ENCODE measurements at regions not wholly inside any gene's neighbourhood (a gene's known extent, or its start where the extent isn't known, plus 50 kb on each side); places are given as distances from the start of the nearest gene placed in this dataset.

DNA sequence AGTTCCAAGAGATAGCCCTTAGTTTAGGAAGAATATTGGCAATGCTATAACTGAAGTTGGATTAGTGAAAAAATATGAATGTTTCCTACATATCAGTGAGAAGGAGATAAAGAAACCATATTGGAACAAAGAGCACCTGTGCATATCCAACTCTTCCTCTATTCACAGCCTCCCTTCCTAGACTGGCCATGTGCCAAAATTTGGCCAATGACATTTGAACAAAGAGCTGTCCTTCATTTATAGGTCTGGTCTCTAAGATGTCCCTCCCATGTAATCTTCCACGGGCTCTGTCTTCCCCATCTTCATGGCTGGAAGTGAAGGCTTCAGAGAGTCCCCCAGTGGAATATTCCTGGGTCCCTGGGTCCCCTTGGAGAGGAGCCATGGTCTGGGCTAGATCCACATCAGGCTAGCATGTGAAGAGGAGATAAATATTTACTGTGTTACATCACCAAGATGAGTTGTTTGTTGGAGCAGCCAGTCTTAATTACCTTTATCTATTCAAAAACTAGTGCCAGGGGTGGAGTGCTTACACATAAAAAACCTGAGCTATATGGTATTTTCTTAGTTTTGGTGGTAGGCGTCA, 190.0 kb upstream of the S1PR3 start:
- Histone ChIP-seq H3K4me2 (ENCODE audit: low read length) (no peak overlapping the region), H2AFZ (ENCODE audit: insufficient read depth, low read length, poor library complexity) (no peak overlapping the region), H2BK12ac (ENCODE audit: low read length) (no peak overlapping the region), H4K8ac (ENCODE audit: low read depth, low read length) (no peak overlapping the region), H2BK5ac (ENCODE audit: low read depth, low read length, poor library complexity) (no peak overlapping the region), H3K14ac (ENCODE audit: low read length) (no peak overlapping the region), H3K18ac (ENCODE audit: low read length) (no peak overlapping the region), H3K36me3 (ENCODE audit: control insufficient read depth in 1 of 2, insufficient read depth in 2 of 2, low read length in 2 of 2) (no peaks in the 10 kb centered on the region), H3K27me3 (ENCODE audit: insufficient read depth, low read length) (no peaks in the 10 kb centered on the region), H2BK120ac (ENCODE audit: insufficient read depth, low read length, poor library complexity) (no peak overlapping the region), H3K79me1 (ENCODE audit: low read length) (peaks cover 5% of the 10 kb centered on the region), H3K9me3 (ENCODE audit: insufficient read depth, low read depth, low read length) (no peaks in the 10 kb centered on the region), H2AK5ac (ENCODE audit: low read length) (no peak overlapping the region), H3K23ac (ENCODE audit: low read length) (no peak overlapping the region), H3K9ac (ENCODE audit: low read length) (no peak overlapping the region), H3K4me1 (ENCODE audit: control insufficient read depth in 1 of 2, insufficient read depth in 2 of 2, low read length in 2 of 2) (peaks cover 4 to 7% of the 10 kb centered on the region in 2 experiments), H4K12ac (ENCODE audit: low read depth, low read length) (no peak overlapping the region), H3K4ac (ENCODE audit: low read depth, low read length) (no peak overlapping the region), H3K27ac (ENCODE audit: low read depth, low read length) (no peak overlapping the region), H3K79me2 (ENCODE audit: control insufficient read depth, insufficient read depth, low read length, poor library complexity) (no peaks in the 10 kb centered on the region), H3K4me3 (ENCODE audit: low read depth, low read length) (no peak overlapping the region), H4K91ac (ENCODE audit: low read depth, low read length) (no peak overlapping the region)
- WGBS (ENCODE audit: extremely low coverage, insufficient coverage, insufficient read length): no CpG with 5 or more reads among the region's 2 CpGs
- DNase-seq: no peak

DNA sequence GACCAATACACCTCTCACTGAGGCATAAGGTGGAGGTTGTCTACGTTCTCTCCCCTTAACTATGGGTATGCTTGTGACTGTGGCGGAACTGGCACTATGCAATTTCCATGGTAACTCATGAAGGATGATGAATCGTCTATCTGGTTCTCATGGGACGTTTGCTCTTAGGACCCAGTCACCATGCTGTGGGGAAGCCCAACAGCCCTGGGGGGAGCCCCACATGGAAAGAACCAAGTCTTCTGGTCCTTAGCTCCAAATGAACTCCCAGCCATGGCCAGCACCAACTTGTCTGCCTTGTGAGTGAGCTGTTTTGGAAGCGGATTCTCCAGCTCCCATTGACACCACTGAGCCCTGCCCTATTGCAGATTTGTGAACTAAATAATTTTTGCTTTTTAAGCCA, 188.7 kb upstream of the S1PR3 start:
- peaks cover 4 to 7% of the 10 kb centered on the region in 2 experiments for H3K4me1 ChIP-seq (ENCODE audit: control insufficient read depth in 1 of 2, insufficient read depth in 2 of 2, low read length in 2 of 2)
- no peak for DNase-seq
- WGBS (ENCODE audit: extremely low coverage, insufficient coverage, insufficient read length): no CpG with 5 or more reads among the region's 5 CpGs

DNA sequence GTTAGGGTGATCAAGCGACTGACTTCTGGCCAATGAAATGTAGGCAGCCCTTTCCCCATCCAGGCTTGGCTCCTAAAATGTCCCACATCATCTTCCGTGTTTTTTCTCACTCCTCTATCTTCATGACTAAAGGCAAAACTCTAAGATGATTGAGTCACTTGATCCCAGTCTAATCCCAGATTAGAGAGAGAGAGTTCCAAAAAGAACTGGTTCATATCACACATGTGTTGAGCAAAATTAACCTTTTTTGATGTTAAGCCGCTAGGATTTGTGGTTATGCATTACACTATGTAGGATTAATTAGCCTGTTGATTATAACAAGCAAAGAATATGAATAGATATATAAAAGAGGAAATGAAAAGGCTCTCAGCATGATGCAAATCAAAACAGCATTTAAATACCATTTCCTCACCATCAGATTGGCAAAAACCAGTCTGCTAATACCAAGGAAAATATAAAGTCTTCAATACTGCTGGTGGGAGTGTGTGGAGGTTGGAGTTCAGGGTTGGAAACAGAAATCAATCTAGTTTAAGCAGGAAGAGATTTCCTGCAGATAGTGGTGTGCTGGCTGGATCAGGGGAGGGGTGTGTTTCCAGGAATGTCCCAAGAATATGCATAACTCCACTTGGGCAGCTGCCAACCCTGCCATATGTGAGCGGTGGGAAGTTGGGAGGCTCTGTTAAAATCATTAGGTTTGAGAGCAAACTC, 187.6 kb upstream of the S1PR3 start:
- Histone ChIP-seq H3K36me3 (ENCODE audit: control insufficient read depth in 1 of 2, insufficient read depth in 2 of 2, low read length in 2 of 2) (no peaks in the 10 kb centered on the region), H4K12ac (ENCODE audit: low read depth, low read length) (no peak overlapping the region), H3K27ac (ENCODE audit: low read depth, low read length) (no peak overlapping the region), H3K14ac (ENCODE audit: low read length) (no peak overlapping the region), H3K79me2 (ENCODE audit: control insufficient read depth, insufficient read depth, low read length, poor library complexity) (no peaks in the 10 kb centered on the region), H3K27me3 (ENCODE audit: insufficient read depth, low read length) (no peaks in the 10 kb centered on the region), H3K18ac (ENCODE audit: low read length) (no peak overlapping the region), H3K9me3 (ENCODE audit: insufficient read depth, low read depth, low read length) (no peaks in the 10 kb centered on the region), H3K4me3 (ENCODE audit: low read depth, low read length) (no peak overlapping the region), H2BK120ac (ENCODE audit: insufficient read depth, low read length, poor library complexity) (no peak overlapping the region), H2AK5ac (ENCODE audit: low read length) (no peak overlapping the region), H2AFZ (ENCODE audit: insufficient read depth, low read length, poor library complexity) (no peak overlapping the region), H4K91ac (ENCODE audit: low read depth, low read length) (no peak overlapping the region), H3K9ac (ENCODE audit: low read length) (no peak overlapping the region), H2BK5ac (ENCODE audit: low read depth, low read length, poor library complexity) (no peak overlapping the region), H3K4me2 (ENCODE audit: low read length) (no peak overlapping the region), H3K79me1 (ENCODE audit: low read length) (peaks cover 4% of the 10 kb centered on the region), H4K8ac (ENCODE audit: low read depth, low read length) (no peak overlapping the region), H2BK12ac (ENCODE audit: low read length) (no peak overlapping the region), H3K4me1 (ENCODE audit: control insufficient read depth in 1 of 2, insufficient read depth in 2 of 2, low read length in 2 of 2) (peaks cover 4 to 7% of the 10 kb centered on the region in 2 experiments), H3K4ac (ENCODE audit: low read depth, low read length) (no peak overlapping the region), H3K23ac (ENCODE audit: low read length) (no peak overlapping the region)
- DNase-seq: no peak
- no CpG with 5 or more reads among the region's 4 CpGs for WGBS (ENCODE audit: extremely low coverage, insufficient coverage, insufficient read length)

More for the DNA sequence above, 188.7 kb upstream of the S1PR3 start:
- H3K9me3 ChIP-seq (ENCODE audit: insufficient read depth, low read depth, low read length): no peaks in the 10 kb centered on the region
- H3K23ac ChIP-seq (ENCODE audit: low read length): no peak overlapping the region
- H2BK5ac ChIP-seq (ENCODE audit: low read depth, low read length, poor library complexity): no peak overlapping the region
- H3K27ac ChIP-seq (ENCODE audit: low read depth, low read length): no peak overlapping the region
- no peak overlapping the region for H2AK5ac ChIP-seq (ENCODE audit: low read length)
- no peak overlapping the region for H3K14ac ChIP-seq (ENCODE audit: low read length)
- no peak overlapping the region for H3K18ac ChIP-seq (ENCODE audit: low read length)
- H2BK120ac ChIP-seq (ENCODE audit: insufficient read depth, low read length, poor library complexity): no peak overlapping the region
- H3K9ac ChIP-seq (ENCODE audit: low read length): no peak overlapping the region
- no peak overlapping the region for H3K4me2 ChIP-seq (ENCODE audit: low read length)
- no peak overlapping the region for H4K91ac ChIP-seq (ENCODE audit: low read depth, low read length)
- no peak overlapping the region for H2BK12ac ChIP-seq (ENCODE audit: low read length)
- H3K79me2 ChIP-seq (ENCODE audit: control insufficient read depth, insufficient read depth, low read length, poor library complexity): no peaks in the 10 kb centered on the region
- no peak overlapping the region for H2AFZ ChIP-seq (ENCODE audit: insufficient read depth, low read length, poor library complexity)
- H4K12ac ChIP-seq (ENCODE audit: low read depth, low read length): no peak overlapping the region
- H3K36me3 ChIP-seq (ENCODE audit: control insufficient read depth in 1 of 2, insufficient read depth in 2 of 2, low read length in 2 of 2): no peaks in the 10 kb centered on the region
- H4K8ac ChIP-seq (ENCODE audit: low read depth, low read length): no peak overlapping the region
- H3K4ac ChIP-seq (ENCODE audit: low read depth, low read length): no peak overlapping the region
- peaks cover 5% of the 10 kb centered on the region for H3K79me1 ChIP-seq (ENCODE audit: low read length)
- H3K4me3 ChIP-seq (ENCODE audit: low read depth, low read length): no peak overlapping the region
- H3K27me3 ChIP-seq (ENCODE audit: insufficient read depth, low read length): no peaks in the 10 kb centered on the region

DNA sequence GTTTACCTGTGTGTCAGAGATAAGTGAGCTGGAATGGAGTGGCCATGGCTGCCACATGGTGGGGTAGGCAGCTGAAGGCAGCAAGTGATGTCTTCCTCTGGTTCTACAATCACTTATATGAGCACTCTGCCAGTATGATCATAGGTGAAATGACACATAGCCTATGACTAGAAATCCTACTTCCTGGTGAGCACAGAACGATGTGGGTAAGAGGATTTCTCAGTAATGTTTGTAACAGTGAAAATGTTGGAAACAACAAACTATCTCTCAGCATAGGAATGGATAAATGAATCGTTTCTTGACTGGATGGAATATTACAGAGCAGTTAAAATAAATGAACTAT, 187.0 kb upstream of the S1PR3 start:
- Histone ChIP-seq H4K12ac (ENCODE audit: low read depth, low read length) (no peak overlapping the region), H3K14ac (ENCODE audit: low read length) (no peak overlapping the region), H3K23ac (ENCODE audit: low read length) (no peak overlapping the region), H2BK12ac (ENCODE audit: low read length) (no peak overlapping the region), H3K18ac (ENCODE audit: low read length) (no peak overlapping the region), H3K4me2 (ENCODE audit: low read length) (no peak overlapping the region), H3K9me3 (ENCODE audit: insufficient read depth, low read depth, low read length) (no peaks in the 10 kb centered on the region), H4K8ac (ENCODE audit: low read depth, low read length) (no peak overlapping the region), H3K4ac (ENCODE audit: low read depth, low read length) (no peak overlapping the region), H3K36me3 (ENCODE audit: control insufficient read depth in 1 of 2, insufficient read depth in 2 of 2, low read length in 2 of 2) (no peaks in the 10 kb centered on the region), H2BK120ac (ENCODE audit: insufficient read depth, low read length, poor library complexity) (no peak overlapping the region), H3K4me3 (ENCODE audit: low read depth, low read length) (no peak overlapping the region), H2AFZ (ENCODE audit: insufficient read depth, low read length, poor library complexity) (no peak overlapping the region), H2AK5ac (ENCODE audit: low read length) (no peak overlapping the region), H3K9ac (ENCODE audit: low read length) (no peak overlapping the region), H3K4me1 (ENCODE audit: control insufficient read depth in 1 of 2, insufficient read depth in 2 of 2, low read length in 2 of 2) (peaks cover 4 to 7% of the 10 kb centered on the region in 2 experiments), H3K27me3 (ENCODE audit: insufficient read depth, low read length) (no peaks in the 10 kb centered on the region), H3K27ac (ENCODE audit: low read depth, low read length) (no peak overlapping the region), H3K79me1 (ENCODE audit: low read length) (peaks cover 4% of the 10 kb centered on the region), H4K91ac (ENCODE audit: low read depth, low read length) (no peak overlapping the region), H3K79me2 (ENCODE audit: control insufficient read depth, insufficient read depth, low read length, poor library complexity) (no peaks in the 10 kb centered on the region), H2BK5ac (ENCODE audit: low read depth, low read length, poor library complexity) (no peak overlapping the region)
- peak in 1 of 2 donors; percentile 20 for DNase-seq
- no CpG with 5 or more reads among the region's 2 CpGs for WGBS (ENCODE audit: extremely low coverage, insufficient coverage, insufficient read length)

All from trophoblast cell (in vitro differentiated cells and primary cell).